ENCODE measurements at regions not wholly inside any gene's neighbourhood (a gene's known extent, or its start where the extent isn't known, plus 50 kb on each side); places are given as distances from the start of the nearest gene placed in this dataset.

GRCh38 chr1:191852907-191853306 lies 305.4 kb upstream of the RGS18 start:
- DNase-seq = no peak

GRCh38 chr1:191857600-191857999 lies 300.7 kb upstream of the RGS18 start:
- DNase-seq = no peak

- no peak for DNase-seq
Observed at GRCh38 chr1:191865479-191865878, 292.8 kb upstream of the RGS18 start.

- DNase-seq = no peak
Observed at GRCh38 chr1:191866155-191866554, 292.1 kb upstream of the RGS18 start.

GRCh38 chr1:191869790-191870312 lies 288.4 kb upstream of the RGS18 start:
- DNase-seq = no peak

- DNase-seq = no peak
Observed at GRCh38 chr1:191870490-191870889, 287.8 kb upstream of the RGS18 start.

GRCh38 chr1:191875994-191876393 lies 282.3 kb upstream of the RGS18 start:
- DNase-seq = no peak

- no peak for DNase-seq
Observed at GRCh38 chr1:191876631-191877030, 281.6 kb upstream of the RGS18 start.

- peak; percentile 12 for DNase-seq
Observed at GRCh38 chr1:191882870-191883269, 275.4 kb upstream of the RGS18 start.

GRCh38 chr1:191886977-191887376 lies 271.3 kb upstream of the RGS18 start:
- DNase-seq = no peak

GRCh38 chr1:191888996-191889622 lies 269.2 kb upstream of the RGS18 start:
- DNase-seq = no peak

GRCh38 chr1:191889623-191890003 lies 268.6 kb upstream of the RGS18 start:
- DNase-seq = no peak

GRCh38 chr1:191890433-191891088 lies 267.7 kb upstream of the RGS18 start:
- no peak for DNase-seq

GRCh38 chr1:191892716-191893115 lies 265.5 kb upstream of the RGS18 start:
- DNase-seq = no peak

GRCh38 chr1:191895049-191895448 lies 263.2 kb upstream of the RGS18 start:
- DNase-seq = no peak

GRCh38 chr1:191895462-191896058 lies 262.7 kb upstream of the RGS18 start:
- no peak for DNase-seq

GRCh38 chr1:191897134-191897533 lies 261.1 kb upstream of the RGS18 start:
- DNase-seq = no peak

GRCh38 chr1:191901651-191902050 lies 256.6 kb upstream of the RGS18 start:
- DNase-seq = no peak

GRCh38 chr1:191904991-191905390 lies 253.3 kb upstream of the RGS18 start:
- DNase-seq = no peak

- DNase-seq = no peak
Observed at GRCh38 chr1:191905781-191906180, 252.5 kb upstream of the RGS18 start.

GRCh38 chr1:191907121-191907520 lies 251.1 kb upstream of the RGS18 start:
- no peak for DNase-seq

GRCh38 chr1:191910245-191910644 lies 248.0 kb upstream of the RGS18 start:
- DNase-seq = no peak

- no peak for DNase-seq
Observed at GRCh38 chr1:191912517-191912916, 245.7 kb upstream of the RGS18 start.

- no peak for DNase-seq
Observed at GRCh38 chr1:191913260-191913977, 244.8 kb upstream of the RGS18 start.

All from NCI-H82 (cell line).